OCI-LY7 (cell line): ENCODE measurements at regions not wholly inside any gene's neighbourhood (a gene's known extent, or its start where the extent isn't known, plus 50 kb on each side); places are given as distances from the start of the nearest gene placed in this dataset.

Source experiments
- BruUV-seq: library from RNA; stranded (reverse); fragments of 400-500 nt; replicated peaks from 2 replicates; lab custom pipeline; 2021; lab: Mats Ljungman, UMichigan
- CTCF ChIA-PET: fragments of 300-600 bp; sonication (Branson Sonifier 250); formaldehyde crosslinking; loops from one replicate; lab custom pipeline; 2022; ENCODE audit warnings: antibody characterized with exemption; ENCODE audit not compliant: unreplicated experiment; lab: Charles Lee
- POLR2A ChIA-PET: fragments of 300-600 bp; sonication (Branson Sonifier 250); formaldehyde crosslinking; loops from one replicate; lab custom pipeline; 2022; ENCODE audit warnings: antibody characterized with exemption; lab: Charles Lee
- DNase-seq: peaks from one replicate; pipeline ENCODE4 v3.0.0-alpha.2; 2015; ENCODE audit warnings: low spot score
- H2AFZ ChIP-seq: fragments of 200-600 bp; sonication (generic), shearing (Covaris generic); 2 replicates; pipeline ENCODE4 v1.6.1; 2014; ENCODE audit warnings: mild to moderate bottlenecking, antibody characterized with exemption, low read length, moderate library complexity
- H3K27ac ChIP-seq: fragments of 200-600 bp; sonication (generic); 2 replicates; pipeline ENCODE4 v1.5.1; 2014; ENCODE audit warnings: mixed run types, low read depth, mild to moderate bottlenecking, moderate library complexity, low read length, inconsistent platforms; ENCODE audit not compliant: poor library complexity, severe bottlenecking
- H3K36me3 ChIP-seq: fragments of 200-600 bp; sonication (generic); 2 replicates; pipeline ENCODE4 v1.6.1; 2014; ENCODE audit warnings: mild to moderate bottlenecking, antibody characterized with exemption, low read length, moderate library complexity, mixed read lengths; ENCODE audit not compliant: insufficient read depth
- H3K4me1 ChIP-seq: fragments of 200-600 bp; sonication (generic); 2 replicates; pipeline ENCODE4 v1.5.1; 2014; ENCODE audit warnings: mild to moderate bottlenecking, low read length; ENCODE audit not compliant: insufficient read depth, poor library complexity, severe bottlenecking
- H3K4me2 ChIP-seq: fragments of 200-600 bp; sonication (generic); 2 replicates; pipeline ENCODE4 v1.6.1; 2014; ENCODE audit warnings: mild to moderate bottlenecking, low read length
- H3K4me3 ChIP-seq: fragments of 200-600 bp; sonication (generic); 2 replicates; pipeline ENCODE4 v1.5.1; 2014; ENCODE audit warnings: mild to moderate bottlenecking, low read depth, low read length; ENCODE audit not compliant: poor library complexity, severe bottlenecking
- H3K79me2 ChIP-seq: fragments of 200-600 bp; sonication (generic); 2 replicates; pipeline ENCODE4 v1.6.1; 2016; ENCODE audit warnings: low read depth, mild to moderate bottlenecking, low read length, moderate library complexity, mixed read lengths; ENCODE audit not compliant: insufficient read depth
- H3K9me2 ChIP-seq: fragments of 200-600 bp; sonication (generic); 2 replicates; pipeline ENCODE4 v1.6.1; 2016; ENCODE audit warnings: mild to moderate bottlenecking, low read length, mixed read lengths; ENCODE audit not compliant: insufficient read depth
- H3K9me3 ChIP-seq: fragments of 200-600 bp; sonication (generic); 2 replicates; pipeline ENCODE4 v1.6.1; 2014; ENCODE audit warnings: mild to moderate bottlenecking, mixed run types, low read length, mixed read lengths
- H4K20me1 ChIP-seq: fragments of 200-600 bp; sonication (generic); 2 replicates; pipeline ENCODE4 v1.6.1; 2014; ENCODE audit warnings: mild to moderate bottlenecking, antibody characterized with exemption, low read length, moderate library complexity, mixed read lengths; ENCODE audit not compliant: insufficient read depth
- CTCF ChIP-seq: fragments of 200-600 bp; sonication (generic); conservative IDR thresholded peaks from 2 replicates; pipeline ENCODE4 v1.5.1; 2014; ENCODE audit warnings: mild to moderate bottlenecking, antibody characterized with exemption, low read length, moderate library complexity, mixed read lengths
- EZH2phosphoT487 ChIP-seq: fragments of 200-600 bp; sonication (generic); IDR thresholded peaks from 2 replicates; pipeline ENCODE4 v1.6.1; 2018; ENCODE audit warnings: low read depth, borderline replicate concordance, mild to moderate bottlenecking, mixed run types, antibody characterized with exemption, low read length, moderate library complexity, mixed read lengths
- intact Hi-C: fragments of 100-400 bp; cut with micrococcal nuclease; formaldehyde crosslinking; loops from one replicate; pipeline ENCODE4 v1.10.0; 2022; ENCODE audit not compliant: unreplicated experiment

DNA sequence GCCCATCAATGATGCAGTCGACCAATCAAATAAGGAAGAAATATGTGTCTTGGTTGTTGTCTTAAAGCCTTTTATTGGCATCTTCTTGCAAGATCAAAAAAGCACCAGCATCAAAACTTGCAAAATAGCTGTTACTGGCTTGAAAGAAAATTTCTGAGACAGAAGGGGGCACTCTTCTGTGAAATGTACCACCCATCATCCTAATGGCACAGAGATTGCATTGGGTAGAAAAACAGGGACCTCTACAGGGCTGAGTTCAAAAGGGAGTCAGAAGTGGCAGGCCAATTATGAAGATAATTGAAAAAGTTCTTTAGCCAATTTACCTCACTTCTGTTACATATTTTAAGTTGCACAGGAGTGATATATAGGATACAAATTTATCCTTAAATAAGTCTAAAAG lies 122.3 kb upstream of the GPR149 start:
- peak; percentile 10 for DNase-seq
- TF ChIP-seq EZH2phosphoT487 (no peak), CTCF (peak; percentile 71)
- H2AFZ ChIP-seq: no peak overlapping the region
- no peaks in the 10 kb centered on the region for H3K9me3 ChIP-seq
- no TSS peak for BruUV-seq
- no peak overlapping the region for H3K4me2 ChIP-seq
- no peaks in the 10 kb centered on the region for H3K9me2 ChIP-seq
- no peaks in the 10 kb centered on the region for H3K79me2 ChIP-seq
- intact Hi-C loops: no loop called here
- CTCF ChIA-PET: no interaction called here
- H3K36me3 ChIP-seq: no peaks in the 10 kb centered on the region
- POLR2A ChIA-PET: no interaction called here
- H3K4me3 ChIP-seq: no peak overlapping the region
- H3K27ac ChIP-seq: no peak overlapping the region
- no peaks in the 10 kb centered on the region for H4K20me1 ChIP-seq
- H3K4me1 ChIP-seq: no peaks in the 10 kb centered on the region

GRCh38 chr3:154549391-154549790 lies 119.4 kb upstream of the GPR149 start:
- no peaks in the 10 kb centered on the region for H3K9me3 ChIP-seq
- BruUV-seq: no TSS peak
- no peak for DNase-seq
- no peaks in the 10 kb centered on the region for H3K36me3 ChIP-seq
- no peaks in the 10 kb centered on the region for H3K79me2 ChIP-seq
- no peak overlapping the region for H3K27ac ChIP-seq
- POLR2A ChIA-PET: no interaction called here
- intact Hi-C loops: no loop called here
- no peak overlapping the region for H3K4me3 ChIP-seq
- TF ChIP-seq EZH2phosphoT487: no peak
- no peak for TF ChIP-seq CTCF
- no peaks in the 10 kb centered on the region for H3K9me2 ChIP-seq
- no peaks in the 10 kb centered on the region for H3K4me1 ChIP-seq
- H4K20me1 ChIP-seq: no peaks in the 10 kb centered on the region
- no peak overlapping the region for H2AFZ ChIP-seq
- CTCF ChIA-PET: no interaction called here
- H3K4me2 ChIP-seq: no peak overlapping the region

- Histone ChIP-seq H3K27ac (no peak overlapping the region), H3K4me2 (no peak overlapping the region), H4K20me1 (no peaks in the 10 kb centered on the region), H3K4me3 (no peak overlapping the region), H3K36me3 (no peaks in the 10 kb centered on the region), H2AFZ (no peak overlapping the region), H3K79me2 (no peaks in the 10 kb centered on the region), H3K9me3 (no peaks in the 10 kb centered on the region), H3K9me2 (no peaks in the 10 kb centered on the region), H3K4me1 (no peaks in the 10 kb centered on the region)
- ChIA-PET CTCF (no interaction called here), POLR2A (interaction anchor here (0.6 kb wide), 1 partner anchor 83 kb away, joined by 3 read pairs; no protein-coding TSS in a partner anchor)
- no peak for DNase-seq
- no TSS peak for BruUV-seq
- TF ChIP-seq CTCF (no peak), EZH2phosphoT487 (no peak)
- intact Hi-C loops: no loop called here
These were observed 118.4 kb upstream of the GPR149 start for GRCh38 chr3:154548341-154548740.
